Prostate gland (tissue), 2 donors: ENCODE measurements at regions not wholly inside any gene's neighbourhood (a gene's known extent, or its start where the extent isn't known, plus 50 kb on each side); places are given as distances from the start of the nearest gene placed in this dataset.
"Not testable (repeated sequence)": the region's sequence is repeated elsewhere in the genome, so short reads cannot be mapped to it uniquely, and the experiment has no call there.

Experiments
- POLR2A ChIP-seq: fragments of 450-650 bp; IDR thresholded peaks from one replicate; pipeline ENCODE4 v1.6.1; 2016; ENCODE audit warnings: antibody characterized with exemption, mild to moderate bottlenecking
- POLR2AphosphoS5 ChIP-seq: sonication (generic); formaldehyde crosslinking; IDR thresholded peaks from one replicate; pipeline ENCODE4 v1.6.1; 2017; ENCODE audit warnings: antibody characterized with exemption
- TF ChIP-seq, protein P1 (sequence below), 4 experiments: fragments of 200-600 bp in 2 of 4; fragments of 450-650 bp in 2 of 4; sonication (generic) in 2 of 4; IDR thresholded peaks; 1 replicate in 3 of 4; 2 replicates in 1 of 4; pipeline ENCODE4 v1.5.1; 2016 to 2019; ENCODE audit warnings: antibody characterized with exemption in 4 of 4, mild to moderate bottlenecking in 2 of 4, moderate library complexity in 2 of 4

DNA sequence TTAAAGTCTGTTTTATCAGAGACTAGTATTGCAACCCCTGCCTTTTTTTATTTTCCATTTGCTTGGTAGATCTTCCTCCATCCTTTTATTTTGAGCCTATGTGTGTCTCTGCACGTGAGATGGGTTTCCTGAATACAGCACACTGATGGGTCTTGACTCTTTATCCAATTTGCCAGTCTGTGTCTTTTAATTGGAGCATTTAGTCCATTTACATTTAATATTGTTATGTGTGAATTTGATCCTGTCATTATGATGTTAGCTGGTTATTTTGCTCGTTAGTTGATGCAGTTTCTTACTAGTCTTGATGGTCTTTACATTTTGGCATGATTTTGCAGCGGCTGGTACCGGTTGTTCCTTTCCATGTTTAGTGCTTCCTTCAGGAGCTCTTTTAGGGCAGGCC lies 381.5 kb upstream of the ZEB2 start:
- TF ChIP-seq, protein P1, sequence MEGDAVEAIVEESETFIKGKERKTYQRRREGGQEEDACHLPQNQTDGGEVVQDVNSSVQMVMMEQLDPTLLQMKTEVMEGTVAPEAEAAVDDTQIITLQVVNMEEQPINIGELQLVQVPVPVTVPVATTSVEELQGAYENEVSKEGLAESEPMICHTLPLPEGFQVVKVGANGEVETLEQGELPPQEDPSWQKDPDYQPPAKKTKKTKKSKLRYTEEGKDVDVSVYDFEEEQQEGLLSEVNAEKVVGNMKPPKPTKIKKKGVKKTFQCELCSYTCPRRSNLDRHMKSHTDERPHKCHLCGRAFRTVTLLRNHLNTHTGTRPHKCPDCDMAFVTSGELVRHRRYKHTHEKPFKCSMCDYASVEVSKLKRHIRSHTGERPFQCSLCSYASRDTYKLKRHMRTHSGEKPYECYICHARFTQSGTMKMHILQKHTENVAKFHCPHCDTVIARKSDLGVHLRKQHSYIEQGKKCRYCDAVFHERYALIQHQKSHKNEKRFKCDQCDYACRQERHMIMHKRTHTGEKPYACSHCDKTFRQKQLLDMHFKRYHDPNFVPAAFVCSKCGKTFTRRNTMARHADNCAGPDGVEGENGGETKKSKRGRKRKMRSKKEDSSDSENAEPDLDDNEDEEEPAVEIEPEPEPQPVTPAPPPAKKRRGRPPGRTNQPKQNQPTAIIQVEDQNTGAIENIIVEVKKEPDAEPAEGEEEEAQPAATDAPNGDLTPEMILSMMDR (IDR thresholded peaks at IDR 0.05): not testable (repeated sequence)
- TF ChIP-seq POLR2A, POLR2AphosphoS5: not testable (repeated sequence)
